Sigmoid colon (tissue), 4 donors: ENCODE measurements at regions not wholly inside any gene's neighbourhood (a gene's known extent, or its start where the extent isn't known, plus 50 kb on each side); places are given as distances from the start of the nearest gene placed in this dataset.

Source experiments
- POLR2AphosphoS5 ChIP-seq, 4 donors: sonication (generic); formaldehyde crosslinking; IDR thresholded peaks; one replicate each; pipeline ENCODE4 v1.6.1; 2017; ENCODE audit warnings: antibody characterized with exemption in 4 of 4
- TF ChIP-seq, protein P1 (sequence below), 4 experiments: fragments of 450-650 bp in 3 of 4; fragments of 200-600 bp in 1 of 4; IDR thresholded peaks; one replicate each; pipeline ENCODE4 v1.5.1; 2016 to 2019; ENCODE audit warnings: antibody characterized with exemption in 4 of 4, mild to moderate bottlenecking in 3 of 4, moderate library complexity in 2 of 4

- TF ChIP-seq, protein P1, sequence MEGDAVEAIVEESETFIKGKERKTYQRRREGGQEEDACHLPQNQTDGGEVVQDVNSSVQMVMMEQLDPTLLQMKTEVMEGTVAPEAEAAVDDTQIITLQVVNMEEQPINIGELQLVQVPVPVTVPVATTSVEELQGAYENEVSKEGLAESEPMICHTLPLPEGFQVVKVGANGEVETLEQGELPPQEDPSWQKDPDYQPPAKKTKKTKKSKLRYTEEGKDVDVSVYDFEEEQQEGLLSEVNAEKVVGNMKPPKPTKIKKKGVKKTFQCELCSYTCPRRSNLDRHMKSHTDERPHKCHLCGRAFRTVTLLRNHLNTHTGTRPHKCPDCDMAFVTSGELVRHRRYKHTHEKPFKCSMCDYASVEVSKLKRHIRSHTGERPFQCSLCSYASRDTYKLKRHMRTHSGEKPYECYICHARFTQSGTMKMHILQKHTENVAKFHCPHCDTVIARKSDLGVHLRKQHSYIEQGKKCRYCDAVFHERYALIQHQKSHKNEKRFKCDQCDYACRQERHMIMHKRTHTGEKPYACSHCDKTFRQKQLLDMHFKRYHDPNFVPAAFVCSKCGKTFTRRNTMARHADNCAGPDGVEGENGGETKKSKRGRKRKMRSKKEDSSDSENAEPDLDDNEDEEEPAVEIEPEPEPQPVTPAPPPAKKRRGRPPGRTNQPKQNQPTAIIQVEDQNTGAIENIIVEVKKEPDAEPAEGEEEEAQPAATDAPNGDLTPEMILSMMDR (IDR thresholded peaks at IDR 0.05), result no peak
- no peak for TF ChIP-seq POLR2AphosphoS5 (IDR thresholded peaks at IDR 0.05)
Measured at GRCh38 chr9:113692256-113692655, 183.9 kb upstream of the ZNF618 start.
